C4-2B (cell line): ENCODE measurements at regions not wholly inside any gene's neighbourhood (a gene's known extent, or its start where the extent isn't known, plus 50 kb on each side); places are given as distances from the start of the nearest gene placed in this dataset.

ENCODE experiments used
- ZFX ChIP-seq: fragments of 450-650 bp; IDR thresholded peaks from 2 replicates; pipeline ENCODE4 v1.6.1; 2017
- TF ChIP-seq, protein P1 (sequence below): fragments of 450-650 bp; conservative IDR thresholded peaks from 2 replicates; pipeline ENCODE4 v1.5.1; 2017; ENCODE audit warnings: mild to moderate bottlenecking

DNA sequence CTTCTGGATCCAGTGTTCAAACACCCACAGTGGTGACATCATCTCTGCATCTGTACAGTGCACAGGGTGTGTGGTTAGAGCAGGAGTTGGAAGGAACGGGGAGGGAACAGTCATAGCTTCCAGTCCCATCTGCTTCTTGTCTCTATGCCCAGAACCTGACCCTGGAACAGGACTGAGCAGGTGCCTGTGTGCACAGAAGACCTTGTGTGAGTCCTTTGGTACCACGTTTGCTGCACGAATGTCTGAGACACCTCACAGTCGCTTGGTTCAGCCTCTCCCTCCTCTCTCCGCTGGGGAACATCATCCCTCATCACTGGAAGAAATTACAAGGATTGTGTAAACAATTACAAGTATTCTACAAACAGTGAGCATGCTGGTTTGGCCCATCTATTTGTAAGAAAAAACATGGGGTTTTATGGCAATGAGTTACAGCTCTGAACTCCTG is 243.0 kb upstream of the KLF6 start:
- TF ChIP-seq, protein P1, sequence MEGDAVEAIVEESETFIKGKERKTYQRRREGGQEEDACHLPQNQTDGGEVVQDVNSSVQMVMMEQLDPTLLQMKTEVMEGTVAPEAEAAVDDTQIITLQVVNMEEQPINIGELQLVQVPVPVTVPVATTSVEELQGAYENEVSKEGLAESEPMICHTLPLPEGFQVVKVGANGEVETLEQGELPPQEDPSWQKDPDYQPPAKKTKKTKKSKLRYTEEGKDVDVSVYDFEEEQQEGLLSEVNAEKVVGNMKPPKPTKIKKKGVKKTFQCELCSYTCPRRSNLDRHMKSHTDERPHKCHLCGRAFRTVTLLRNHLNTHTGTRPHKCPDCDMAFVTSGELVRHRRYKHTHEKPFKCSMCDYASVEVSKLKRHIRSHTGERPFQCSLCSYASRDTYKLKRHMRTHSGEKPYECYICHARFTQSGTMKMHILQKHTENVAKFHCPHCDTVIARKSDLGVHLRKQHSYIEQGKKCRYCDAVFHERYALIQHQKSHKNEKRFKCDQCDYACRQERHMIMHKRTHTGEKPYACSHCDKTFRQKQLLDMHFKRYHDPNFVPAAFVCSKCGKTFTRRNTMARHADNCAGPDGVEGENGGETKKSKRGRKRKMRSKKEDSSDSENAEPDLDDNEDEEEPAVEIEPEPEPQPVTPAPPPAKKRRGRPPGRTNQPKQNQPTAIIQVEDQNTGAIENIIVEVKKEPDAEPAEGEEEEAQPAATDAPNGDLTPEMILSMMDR: no peak
- TF ChIP-seq ZFX: no peak
